ENCODE measurements at regions not wholly inside any gene's neighbourhood (a gene's known extent, or its start where the extent isn't known, plus 50 kb on each side); places are given as distances from the start of the nearest gene placed in this dataset.

- no peaks in the 10 kb centered on the region for H3K36me3 ChIP-seq (ENCODE audit: control insufficient read depth, insufficient read depth, low read length)
- no peak for DNase-seq (ENCODE audit: low read depth)
- ChIA-PET CTCF (no interaction called here), POLR2A (no interaction called here)
- no peak for TF ChIP-seq CTCF (IDR thresholded peaks at IDR 0.05; ENCODE audit: insufficient read depth, low read depth, low read length)
- H3K4me3 ChIP-seq (ENCODE audit: low read depth, low read length) = no peak overlapping the region
- H3K27me3 ChIP-seq (ENCODE audit: control insufficient read depth, insufficient read depth, low read length) = no peaks in the 10 kb centered on the region
These were observed 656.0 kb upstream of the GRM7 start for GRCh38 chr3:6204891-6205290.

- POLR2A ChIA-PET = no interaction called here
- Histone ChIP-seq H3K4me3 (ENCODE audit: low read depth, low read length) (no peak overlapping the region), H3K36me3 (ENCODE audit: control insufficient read depth, insufficient read depth, low read length) (no peaks in the 10 kb centered on the region), H3K27me3 (ENCODE audit: control insufficient read depth, insufficient read depth, low read length) (no peaks in the 10 kb centered on the region)
- CTCF ChIA-PET = no interaction called here
- DNase-seq (ENCODE audit: low read depth) = no peak
- TF ChIP-seq CTCF (IDR thresholded peaks at IDR 0.05; ENCODE audit: insufficient read depth, low read depth, low read length) = no peak
These were observed 644.5 kb upstream of the GRM7 start for GRCh38 chr3:6216135-6217026.

- CTCF ChIA-PET = no interaction called here
- no peak for DNase-seq (ENCODE audit: low read depth)
- TF ChIP-seq CTCF (IDR thresholded peaks at IDR 0.05; ENCODE audit: insufficient read depth, low read depth, low read length) = no peak
- POLR2A ChIA-PET = no interaction called here
- Histone ChIP-seq H3K4me3 (ENCODE audit: low read depth, low read length) (no peak overlapping the region), H3K27me3 (ENCODE audit: control insufficient read depth, insufficient read depth, low read length) (no peaks in the 10 kb centered on the region), H3K36me3 (ENCODE audit: control insufficient read depth, insufficient read depth, low read length) (no peaks in the 10 kb centered on the region)
These were observed 640.5 kb upstream of the GRM7 start for GRCh38 chr3:6220447-6220846.

GRCh38 chr3:6222069-6222468 lies 638.8 kb upstream of the GRM7 start:
- ChIA-PET CTCF (no interaction called here), POLR2A (no interaction called here)
- Histone ChIP-seq H3K27me3 (ENCODE audit: control insufficient read depth, insufficient read depth, low read length) (no peaks in the 10 kb centered on the region), H3K4me3 (ENCODE audit: low read depth, low read length) (no peak overlapping the region), H3K36me3 (ENCODE audit: control insufficient read depth, insufficient read depth, low read length) (no peaks in the 10 kb centered on the region)
- TF ChIP-seq CTCF (IDR thresholded peaks at IDR 0.05; ENCODE audit: insufficient read depth, low read depth, low read length) = no peak
- DNase-seq (ENCODE audit: low read depth) = no peak

- H3K36me3 ChIP-seq (ENCODE audit: control insufficient read depth, insufficient read depth, low read length) = no peaks in the 10 kb centered on the region
- no peaks in the 10 kb centered on the region for H3K27me3 ChIP-seq (ENCODE audit: control insufficient read depth, insufficient read depth, low read length)
- DNase-seq (ENCODE audit: low read depth) = no peak
- no peak overlapping the region for H3K4me3 ChIP-seq (ENCODE audit: low read depth, low read length)
- POLR2A ChIA-PET = no interaction called here
- CTCF ChIA-PET = no interaction called here
- no peak for TF ChIP-seq CTCF (IDR thresholded peaks at IDR 0.05; ENCODE audit: insufficient read depth, low read depth, low read length)
These were observed 637.3 kb upstream of the GRM7 start for GRCh38 chr3:6223572-6223971.

All from BJ (cell line).